ENCODE measurements at regions not wholly inside any gene's neighbourhood (a gene's known extent, or its start where the extent isn't known, plus 50 kb on each side); places are given as distances from the start of the nearest gene placed in this dataset.

DNA sequence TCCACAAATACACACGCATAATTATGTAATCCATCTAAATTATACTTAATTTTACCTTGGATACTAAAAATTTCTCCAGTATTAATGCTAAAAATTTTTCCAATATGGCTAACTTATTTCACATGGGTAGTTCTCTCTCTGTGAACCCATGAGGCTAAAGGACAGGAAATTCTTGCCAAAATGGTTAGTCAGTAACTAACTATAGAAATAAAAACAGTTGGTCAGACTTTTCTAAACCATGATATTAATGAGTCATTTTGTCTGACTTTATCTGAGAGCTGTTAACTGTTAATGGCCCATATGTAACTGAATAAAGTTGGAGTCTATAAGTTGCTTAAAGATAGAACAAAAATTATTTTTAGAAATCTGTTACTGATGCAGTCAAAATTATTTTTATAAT lies 549.4 kb downstream of the TLL1 start:
- H3K9me3 ChIP-seq (ENCODE audit: control insufficient read depth, insufficient read depth, low read depth, low read length): no peaks in the 10 kb centered on the region
- no peaks in the 10 kb centered on the region for H3K36me3 ChIP-seq (ENCODE audit: control insufficient read depth in 2 of 2, insufficient read depth in 1 of 2, low read length in 2 of 2)
- TF ChIP-seq ZNF266 (tag by site-specific recombination; IDR thresholded peaks at IDR 0.05; ENCODE audit: low read depth): no peak
- TF ChIP-seq REPIN1 (tag by site-specific recombination; IDR thresholded peaks at IDR 0.05; ENCODE audit: low read depth): no peak
- no peak for TF ChIP-seq HOXA7 (CRISPR knock-in tag; IDR thresholded peaks at IDR 0.05; ENCODE audit: borderline replicate concordance)
- TF ChIP-seq SETDB1 (IDR thresholded peaks at IDR 0.05; ENCODE audit: insufficient read length, low read length): no peak
- TF ChIP-seq SALL2 (tag by site-specific recombination; IDR thresholded peaks at IDR 0.05; ENCODE audit: borderline replicate concordance): no peak
- TF ChIP-seq ZXDB (tag by site-specific recombination; IDR thresholded peaks at IDR 0.05): no peak
- CTCF ChIA-PET: no interaction called here
- POLR2A ChIA-PET: no interaction called here
- H3K4me1 ChIP-seq (ENCODE audit: control insufficient read depth, insufficient read depth, low read length): no peaks in the 10 kb centered on the region
- no peak overlapping the region for H3K4me3 ChIP-seq (ENCODE audit: low read depth, low read length)
- no peak overlapping the region for H3K27ac ChIP-seq (ENCODE audit: extremely low read depth, low read depth, low read length)

DNA sequence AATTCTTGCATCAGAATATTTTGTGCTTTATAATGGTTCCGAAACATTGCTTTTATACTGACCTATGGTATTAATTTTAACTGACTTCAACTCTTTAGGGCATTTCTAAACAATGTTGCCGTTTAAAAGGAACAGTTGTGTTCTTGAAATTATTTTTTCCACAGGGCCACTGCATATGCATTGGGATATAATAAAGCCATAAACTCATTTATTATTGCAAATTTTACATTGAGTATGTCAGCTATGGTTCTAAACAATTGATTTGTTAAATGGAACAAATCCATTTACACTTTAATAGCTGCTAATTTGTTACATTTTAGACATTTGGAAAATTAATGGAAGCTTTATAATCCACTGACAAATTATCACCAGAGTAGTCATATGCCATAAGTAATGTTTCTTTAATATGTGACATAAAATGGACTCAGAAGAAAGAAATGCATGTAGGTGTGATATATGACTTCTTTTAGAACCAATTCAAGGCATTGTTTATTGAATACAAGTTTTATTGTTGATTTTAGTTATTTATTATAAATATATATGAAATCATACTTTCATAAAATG lies 553.3 kb downstream of the TLL1 start:
- Histone ChIP-seq H3K9me3 (ENCODE audit: control insufficient read depth, insufficient read depth, low read depth, low read length) (no peaks in the 10 kb centered on the region), H3K4me1 (ENCODE audit: control insufficient read depth, insufficient read depth, low read length) (no peaks in the 10 kb centered on the region), H3K36me3 (ENCODE audit: control insufficient read depth in 2 of 2, insufficient read depth in 1 of 2, low read length in 2 of 2) (no peaks in the 10 kb centered on the region), H3K27ac (ENCODE audit: extremely low read depth, low read depth, low read length) (no peak overlapping the region), H3K4me3 (ENCODE audit: low read depth, low read length) (no peak overlapping the region)
- POLR2A ChIA-PET: no interaction called here
- CTCF ChIA-PET: no interaction called here
- TF ChIP-seq ZNF677 (tag by site-specific recombination; IDR thresholded peaks at IDR 0.05) (no peak), PATZ1 (tag by site-specific recombination; IDR thresholded peaks at IDR 0.05) (no peak), ZNF223 (tag by site-specific recombination; IDR thresholded peaks at IDR 0.05) (no peak), ZNF114 (tag by site-specific recombination; IDR thresholded peaks at IDR 0.05) (no peak), ZNF184 (tag by site-specific recombination; IDR thresholded peaks at IDR 0.05) (no peak), GFI1B (tag by site-specific recombination; IDR thresholded peaks at IDR 0.05) (no peak), ZNF600 (tag by site-specific recombination; IDR thresholded peaks at IDR 0.05) (no peak), ZFP3 (tag by site-specific recombination; IDR thresholded peaks at IDR 0.05; ENCODE audit: low read depth) (no peak), HOXC10 (CRISPR knock-in tag; IDR thresholded peaks at IDR 0.05) (no peak), ZNF555 (tag by site-specific recombination; conservative IDR thresholded peaks at IDR 0.05) (no peak), ZNF791 (tag by site-specific recombination; IDR thresholded peaks at IDR 0.05) (no peak), ZNF157 (tag by site-specific recombination; IDR thresholded peaks at IDR 0.05) (no peak)
- TF ChIP-seq, protein P1, sequence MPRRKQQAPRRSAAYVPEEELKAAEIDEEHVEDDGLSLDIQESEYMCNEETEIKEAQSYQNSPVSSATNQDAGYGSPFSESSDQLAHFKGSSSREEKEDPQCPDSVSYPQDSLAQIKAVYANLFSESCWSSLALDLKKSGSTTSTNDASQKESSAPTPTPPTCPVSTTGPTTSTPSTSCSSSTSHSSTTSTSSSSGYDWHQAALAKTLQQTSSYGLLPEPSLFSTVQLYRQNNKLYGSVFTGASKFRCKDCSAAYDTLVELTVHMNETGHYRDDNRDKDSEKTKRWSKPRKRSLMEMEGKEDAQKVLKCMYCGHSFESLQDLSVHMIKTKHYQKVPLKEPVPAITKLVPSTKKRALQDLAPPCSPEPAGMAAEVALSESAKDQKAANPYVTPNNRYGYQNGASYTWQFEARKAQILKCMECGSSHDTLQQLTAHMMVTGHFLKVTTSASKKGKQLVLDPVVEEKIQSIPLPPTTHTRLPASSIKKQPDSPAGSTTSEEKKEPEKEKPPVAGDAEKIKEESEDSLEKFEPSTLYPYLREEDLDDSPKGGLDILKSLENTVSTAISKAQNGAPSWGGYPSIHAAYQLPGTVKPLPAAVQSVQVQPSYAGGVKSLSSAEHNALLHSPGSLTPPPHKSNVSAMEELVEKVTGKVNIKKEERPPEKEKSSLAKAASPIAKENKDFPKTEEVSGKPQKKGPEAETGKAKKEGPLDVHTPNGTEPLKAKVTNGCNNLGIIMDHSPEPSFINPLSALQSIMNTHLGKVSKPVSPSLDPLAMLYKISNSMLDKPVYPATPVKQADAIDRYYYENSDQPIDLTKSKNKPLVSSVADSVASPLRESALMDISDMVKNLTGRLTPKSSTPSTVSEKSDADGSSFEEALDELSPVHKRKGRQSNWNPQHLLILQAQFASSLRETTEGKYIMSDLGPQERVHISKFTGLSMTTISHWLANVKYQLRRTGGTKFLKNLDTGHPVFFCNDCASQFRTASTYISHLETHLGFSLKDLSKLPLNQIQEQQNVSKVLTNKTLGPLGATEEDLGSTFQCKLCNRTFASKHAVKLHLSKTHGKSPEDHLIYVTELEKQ (tag by site-specific recombination; IDR thresholded peaks at IDR 0.05; ENCODE audit: borderline replicate concordance): no peak
- TF ChIP-seq, protein P2, sequence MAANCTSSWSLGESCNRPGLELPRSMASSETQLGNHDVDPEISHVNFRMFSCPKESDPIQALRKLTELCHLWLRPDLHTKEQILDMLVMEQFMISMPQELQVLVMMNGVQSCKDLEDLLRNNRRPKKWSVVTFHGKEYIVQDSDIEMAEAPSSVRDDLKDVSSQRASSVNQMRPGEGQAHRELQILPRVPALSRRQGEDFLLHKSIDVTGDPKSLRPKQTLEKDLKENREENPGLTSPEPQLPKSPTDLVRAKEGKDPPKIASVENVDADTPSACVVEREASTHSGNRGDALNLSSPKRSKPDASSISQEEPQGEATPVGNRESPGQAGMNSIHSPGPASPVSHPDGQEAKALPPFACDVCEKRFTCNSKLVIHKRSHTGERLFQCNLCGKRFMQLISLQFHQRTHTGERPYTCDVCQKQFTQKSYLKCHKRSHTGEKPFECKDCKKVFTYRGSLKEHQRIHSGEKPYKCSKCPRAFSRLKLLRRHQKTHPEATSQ (tag by site-specific recombination; IDR thresholded peaks at IDR 0.05): no peak
- TF ChIP-seq, protein P3, sequence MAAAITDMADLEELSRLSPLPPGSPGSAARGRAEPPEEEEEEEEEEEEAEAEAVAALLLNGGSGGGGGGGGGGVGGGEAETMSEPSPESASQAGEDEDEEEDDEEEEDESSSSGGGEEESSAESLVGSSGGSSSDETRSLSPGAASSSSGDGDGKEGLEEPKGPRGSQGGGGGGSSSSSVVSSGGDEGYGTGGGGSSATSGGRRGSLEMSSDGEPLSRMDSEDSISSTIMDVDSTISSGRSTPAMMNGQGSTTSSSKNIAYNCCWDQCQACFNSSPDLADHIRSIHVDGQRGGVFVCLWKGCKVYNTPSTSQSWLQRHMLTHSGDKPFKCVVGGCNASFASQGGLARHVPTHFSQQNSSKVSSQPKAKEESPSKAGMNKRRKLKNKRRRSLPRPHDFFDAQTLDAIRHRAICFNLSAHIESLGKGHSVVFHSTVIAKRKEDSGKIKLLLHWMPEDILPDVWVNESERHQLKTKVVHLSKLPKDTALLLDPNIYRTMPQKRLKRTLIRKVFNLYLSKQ (tag by site-specific recombination; IDR thresholded peaks at IDR 0.05; ENCODE audit: borderline replicate concordance): no peak
- TF ChIP-seq, protein P4, sequence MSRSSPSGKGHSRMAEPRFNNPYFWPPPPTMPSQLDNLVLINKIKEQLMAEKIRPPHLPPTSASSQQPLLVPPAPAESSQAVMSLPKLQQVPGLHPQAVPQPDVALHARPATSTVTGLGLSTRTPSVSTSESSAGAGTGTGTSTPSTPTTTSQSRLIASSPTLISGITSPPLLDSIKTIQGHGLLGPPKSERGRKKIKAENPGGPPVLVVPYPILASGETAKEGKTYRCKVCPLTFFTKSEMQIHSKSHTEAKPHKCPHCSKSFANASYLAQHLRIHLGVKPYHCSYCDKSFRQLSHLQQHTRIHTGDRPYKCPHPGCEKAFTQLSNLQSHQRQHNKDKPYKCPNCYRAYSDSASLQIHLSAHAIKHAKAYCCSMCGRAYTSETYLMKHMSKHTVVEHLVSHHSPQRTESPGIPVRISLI (tag by site-specific recombination; IDR thresholded peaks at IDR 0.05): no peak
- TF ChIP-seq, protein P5, sequence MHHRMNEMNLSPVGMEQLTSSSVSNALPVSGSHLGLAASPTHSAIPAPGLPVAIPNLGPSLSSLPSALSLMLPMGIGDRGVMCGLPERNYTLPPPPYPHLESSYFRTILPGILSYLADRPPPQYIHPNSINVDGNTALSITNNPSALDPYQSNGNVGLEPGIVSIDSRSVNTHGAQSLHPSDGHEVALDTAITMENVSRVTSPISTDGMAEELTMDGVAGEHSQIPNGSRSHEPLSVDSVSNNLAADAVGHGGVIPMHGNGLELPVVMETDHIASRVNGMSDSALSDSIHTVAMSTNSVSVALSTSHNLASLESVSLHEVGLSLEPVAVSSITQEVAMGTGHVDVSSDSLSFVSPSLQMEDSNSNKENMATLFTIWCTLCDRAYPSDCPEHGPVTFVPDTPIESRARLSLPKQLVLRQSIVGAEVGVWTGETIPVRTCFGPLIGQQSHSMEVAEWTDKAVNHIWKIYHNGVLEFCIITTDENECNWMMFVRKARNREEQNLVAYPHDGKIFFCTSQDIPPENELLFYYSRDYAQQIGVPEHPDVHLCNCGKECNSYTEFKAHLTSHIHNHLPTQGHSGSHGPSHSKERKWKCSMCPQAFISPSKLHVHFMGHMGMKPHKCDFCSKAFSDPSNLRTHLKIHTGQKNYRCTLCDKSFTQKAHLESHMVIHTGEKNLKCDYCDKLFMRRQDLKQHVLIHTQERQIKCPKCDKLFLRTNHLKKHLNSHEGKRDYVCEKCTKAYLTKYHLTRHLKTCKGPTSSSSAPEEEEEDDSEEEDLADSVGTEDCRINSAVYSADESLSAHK (tag by site-specific recombination; IDR thresholded peaks at IDR 0.05): no peak
